ENCODE measurements at regions not wholly inside any gene's neighbourhood (a gene's known extent, or its start where the extent isn't known, plus 50 kb on each side); places are given as distances from the start of the nearest gene placed in this dataset.

DNA sequence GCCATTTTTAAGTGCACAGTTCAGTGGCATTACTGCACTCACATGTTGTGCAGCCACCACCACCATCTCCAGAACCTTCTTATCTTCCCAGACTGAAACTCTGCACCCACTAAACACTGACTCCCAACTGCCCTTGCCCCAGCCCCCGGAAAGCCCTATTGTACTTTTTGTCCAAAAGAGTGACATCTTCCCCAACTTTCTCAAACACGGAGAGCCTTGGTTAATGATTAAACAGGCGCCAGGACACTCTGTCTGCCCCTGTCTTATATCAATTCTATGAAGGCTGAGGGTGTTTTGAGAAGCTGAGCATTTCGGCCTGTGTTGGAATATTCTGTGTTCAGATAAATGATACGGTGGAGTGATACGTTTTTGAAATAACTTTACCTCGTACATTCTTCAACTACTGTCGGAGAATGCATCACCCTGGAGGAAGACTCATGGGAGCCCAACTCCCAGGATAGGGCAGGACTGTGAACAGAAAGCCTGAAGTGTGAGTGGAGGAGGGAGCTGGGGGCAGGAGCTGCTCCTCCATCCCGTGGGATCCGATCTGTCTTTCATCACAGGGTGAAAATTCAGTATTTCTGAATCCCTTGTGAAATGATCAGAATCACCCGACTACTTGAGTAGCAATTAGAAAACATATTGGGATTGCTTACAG, 68.7 kb upstream of the FOXC1 start:
- TF ChIP-seq, protein P1, sequence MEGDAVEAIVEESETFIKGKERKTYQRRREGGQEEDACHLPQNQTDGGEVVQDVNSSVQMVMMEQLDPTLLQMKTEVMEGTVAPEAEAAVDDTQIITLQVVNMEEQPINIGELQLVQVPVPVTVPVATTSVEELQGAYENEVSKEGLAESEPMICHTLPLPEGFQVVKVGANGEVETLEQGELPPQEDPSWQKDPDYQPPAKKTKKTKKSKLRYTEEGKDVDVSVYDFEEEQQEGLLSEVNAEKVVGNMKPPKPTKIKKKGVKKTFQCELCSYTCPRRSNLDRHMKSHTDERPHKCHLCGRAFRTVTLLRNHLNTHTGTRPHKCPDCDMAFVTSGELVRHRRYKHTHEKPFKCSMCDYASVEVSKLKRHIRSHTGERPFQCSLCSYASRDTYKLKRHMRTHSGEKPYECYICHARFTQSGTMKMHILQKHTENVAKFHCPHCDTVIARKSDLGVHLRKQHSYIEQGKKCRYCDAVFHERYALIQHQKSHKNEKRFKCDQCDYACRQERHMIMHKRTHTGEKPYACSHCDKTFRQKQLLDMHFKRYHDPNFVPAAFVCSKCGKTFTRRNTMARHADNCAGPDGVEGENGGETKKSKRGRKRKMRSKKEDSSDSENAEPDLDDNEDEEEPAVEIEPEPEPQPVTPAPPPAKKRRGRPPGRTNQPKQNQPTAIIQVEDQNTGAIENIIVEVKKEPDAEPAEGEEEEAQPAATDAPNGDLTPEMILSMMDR (IDR thresholded peaks at IDR 0.05), result no peak
- TF ChIP-seq POLR2A (IDR thresholded peaks at IDR 0.05) (no peak), EP300 (IDR thresholded peaks at IDR 0.05; ENCODE audit: low read depth) (no peak)
